Common myeloid progenitor, CD34-positive (primary cell): ENCODE measurements at regions not wholly inside any gene's neighbourhood (a gene's known extent, or its start where the extent isn't known, plus 50 kb on each side); places are given as distances from the start of the nearest gene placed in this dataset.

ENCODE experiments used
- CTCF ChIA-PET: fragments of 350-600 bp; sonication (Branson Sonifier 250); formaldehyde crosslinking; loops from one replicate; lab custom pipeline; 2021; ENCODE audit warnings: antibody characterized with exemption; lab: Charles Lee
- POLR2A ChIA-PET: fragments of 350-600 bp; sonication (Branson Sonifier 250); formaldehyde crosslinking; loops from one replicate; lab custom pipeline; 2021; ENCODE audit warnings: antibody characterized with exemption; lab: Charles Lee
- DNase-seq, 3 donors: peaks; one replicate each; pipeline versions ENCODE4 v3.0.0 to v3.0.0-alpha.2; 2013
- H3K27ac ChIP-seq, 2 experiments: 1 replicate in 1 of 2; 2 replicates in 1 of 2; pipeline ENCODE4 v1.7.0; 2013; ENCODE audit warnings: inconsistent platforms in 2 of 2, low read length in 2 of 2, mild to moderate bottlenecking in 2 of 2, low read depth in 1 of 2, moderate library complexity in 1 of 2; ENCODE audit not compliant: severe bottlenecking in 2 of 2, insufficient read depth in 1 of 2, poor library complexity in 1 of 2
- H3K27me3 ChIP-seq, 5 experiments: replicated peaks in 2 of 5; 1 replicate in 3 of 5; 2 replicates in 2 of 5; pipeline versions ENCODE4 v1.6.1 to v1.7.0; 2013; ENCODE audit warnings: low read length in 4 of 5, mild to moderate bottlenecking in 2 of 5, moderate library complexity in 2 of 5, inconsistent platforms in 1 of 5; ENCODE audit not compliant: insufficient read depth in 5 of 5, control insufficient read depth in 4 of 5
- H3K36me3 ChIP-seq, 4 experiments: 1 replicate in 2 of 4; 2 replicates in 2 of 4; pipeline versions ENCODE4 v1.6.1 to v1.7.0; 2013; ENCODE audit warnings: low read length in 3 of 4, control low read depth in 1 of 4, mild to moderate bottlenecking in 1 of 4; ENCODE audit not compliant: control insufficient read depth in 4 of 4, insufficient read depth in 4 of 4
- H3K4me1 ChIP-seq, 4 experiments: 1 replicate in 3 of 4; 2 replicates in 1 of 4; pipeline versions ENCODE4 v1.6.1 to v1.7.1; 2013; ENCODE audit warnings: low read length in 3 of 4, mild to moderate bottlenecking in 3 of 4, control low read depth in 1 of 4, inconsistent platforms in 1 of 4, moderate library complexity in 1 of 4; ENCODE audit not compliant: control insufficient read depth in 4 of 4, insufficient read depth in 4 of 4; ENCODE audit errors: control extremely low read depth in 1 of 4
- H3K4me3 ChIP-seq, 7 experiments: 1 replicate in 4 of 7; 2 replicates in 3 of 7; pipeline versions ENCODE4 v1.5.1 to v1.7.0; 2013; ENCODE audit warnings: mild to moderate bottlenecking in 7 of 7, low read length in 6 of 7, moderate library complexity in 6 of 7, inconsistent platforms in 2 of 7, low read depth in 2 of 7, control low read depth in 1 of 7; ENCODE audit not compliant: insufficient read depth in 4 of 7, control insufficient read depth in 1 of 7; ENCODE audit errors: extremely low read depth in 1 of 7
- H3K9me3 ChIP-seq, 5 experiments: 1 replicate in 4 of 5; 2 replicates in 1 of 5; pipeline versions ENCODE4 v1.6.1 to v1.7.1; 2013; ENCODE audit warnings: low read length in 4 of 5, mild to moderate bottlenecking in 2 of 5, inconsistent platforms in 1 of 5, low read depth in 1 of 5, moderate library complexity in 1 of 5; ENCODE audit not compliant: control insufficient read depth in 4 of 5, insufficient read depth in 2 of 5; ENCODE audit errors: control extremely low read depth in 1 of 5
- WGBS: methylation state at CpG from one replicate; pipeline ENCODE4 v1.1.5; 2013; ENCODE audit not compliant: insufficient coverage; 5-methylcytosine and 5-hydroxymethylcytosine counted together

- peaks cover 0 to 2% (median 0%) of the 10 kb centered on the region in 5 experiments for H3K27me3 ChIP-seq
- POLR2A ChIA-PET, result no interaction called here
- H3K9me3 ChIP-seq, result no peaks in the 10 kb centered on the region
- CTCF ChIA-PET, result no interaction called here
- H3K36me3 ChIP-seq, result no peaks in the 10 kb centered on the region
- DNase-seq, result no peak
- H3K27ac ChIP-seq, result no peak overlapping the region
- H3K4me3 ChIP-seq, result no peak overlapping the region
- no peaks in the 10 kb centered on the region for H3K4me1 ChIP-seq
- WGBS, result 69% methylated on average over 1 of the region's 2 CpGs
Observed at GRCh38 chr16:26740771-26741170, 326.0 kb upstream of the C16orf82 start.

DNA sequence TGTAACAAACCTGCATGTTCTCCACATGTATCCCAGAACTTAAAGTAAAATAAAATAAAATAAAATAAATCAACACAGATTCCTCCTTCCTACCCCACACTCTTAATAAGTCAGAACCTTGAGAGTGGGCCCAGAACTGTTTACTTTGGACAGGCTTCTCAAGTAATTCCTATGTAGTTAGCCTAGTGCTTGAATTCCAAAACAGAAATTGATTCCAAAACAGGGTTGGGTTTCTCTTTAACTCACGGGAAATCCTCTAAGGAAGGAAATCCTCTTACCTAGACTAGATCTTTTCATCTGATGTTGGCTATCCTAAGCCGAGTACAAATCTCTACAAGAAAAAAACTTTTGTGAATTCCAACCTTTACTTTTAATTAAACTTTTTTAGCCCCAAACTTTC is 324.7 kb upstream of the C16orf82 start:
- Histone ChIP-seq H3K4me1 (no peaks in the 10 kb centered on the region), H3K4me3 (no peak overlapping the region), H3K36me3 (no peaks in the 10 kb centered on the region), H3K27me3 (peaks cover 0 to 2% (median 0%) of the 10 kb centered on the region in 5 experiments), H3K27ac (no peak overlapping the region), H3K9me3 (no peaks in the 10 kb centered on the region)
- 7% methylated on average over 2 of the region's 2 CpGs for WGBS
- no peak for DNase-seq
- CTCF ChIA-PET, result no interaction called here
- POLR2A ChIA-PET, result no interaction called here

- H3K4me1 ChIP-seq, result no peaks in the 10 kb centered on the region
- no peaks in the 10 kb centered on the region for H3K9me3 ChIP-seq
- no peaks in the 10 kb centered on the region for H3K36me3 ChIP-seq
- no peak for DNase-seq
- WGBS, result 24% methylated on average over 3 of the region's 5 CpGs
- peaks cover 0 to 3% (median 2%) of the 10 kb centered on the region in 5 experiments for H3K27me3 ChIP-seq
- CTCF ChIA-PET, result no interaction called here
- no peak overlapping the region for H3K4me3 ChIP-seq
- no peak overlapping the region for H3K27ac ChIP-seq
- POLR2A ChIA-PET, result no interaction called here
Observed at GRCh38 chr16:26744430-26744829, 322.3 kb upstream of the C16orf82 start.

GRCh38 chr16:26747760-26748159 is 319.0 kb upstream of the C16orf82 start:
- CTCF ChIA-PET, result no interaction called here
- no peak for DNase-seq
- Histone ChIP-seq H3K27me3 (peaks cover 0 to 3% (median 2%) of the 10 kb centered on the region in 5 experiments), H3K4me1 (no peaks in the 10 kb centered on the region), H3K36me3 (no peaks in the 10 kb centered on the region), H3K4me3 (no peak overlapping the region), H3K27ac (no peak overlapping the region), H3K9me3 (no peaks in the 10 kb centered on the region)
- POLR2A ChIA-PET, result no interaction called here
- whole genome bisulfite sequencing, result 38% methylated on average over 4 of the region's 4 CpGs

GRCh38 chr16:26749072-26749471 is 317.7 kb upstream of the C16orf82 start:
- H3K9me3 ChIP-seq, result no peaks in the 10 kb centered on the region
- H3K27ac ChIP-seq, result no peak overlapping the region
- H3K4me3 ChIP-seq, result no peak overlapping the region
- WGBS, result no CpG with 5 or more reads among the region's 2 CpGs
- H3K4me1 ChIP-seq, result no peaks in the 10 kb centered on the region
- ChIA-PET POLR2A (no interaction called here), CTCF (no interaction called here)
- no peaks in the 10 kb centered on the region for H3K36me3 ChIP-seq
- peaks cover 0 to 3% (median 2%) of the 10 kb centered on the region in 5 experiments for H3K27me3 ChIP-seq
- DNase-seq, result no peak

DNA sequence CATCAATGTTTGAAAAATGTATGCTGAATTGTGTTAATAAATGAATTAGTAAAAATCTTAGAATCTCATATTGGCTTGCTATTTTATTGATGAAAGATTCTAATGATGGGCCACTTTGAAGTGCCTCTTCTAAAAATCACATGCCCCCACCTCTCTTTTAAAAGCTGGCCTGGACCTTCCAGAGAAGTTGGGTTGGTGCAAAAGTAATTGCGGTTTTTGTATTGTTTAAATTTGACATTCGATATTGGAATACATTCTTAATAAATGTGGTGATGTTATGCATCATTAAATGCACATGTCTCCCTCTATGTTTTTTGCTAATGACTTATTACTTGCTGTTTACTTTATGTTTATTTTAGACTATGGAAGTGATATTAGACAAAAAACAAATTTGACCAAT is 314.6 kb upstream of the C16orf82 start:
- WGBS, result no CpG with 5 or more reads among the region's 2 CpGs
- Histone ChIP-seq H3K4me1 (no peaks in the 10 kb centered on the region), H3K4me3 (no peak overlapping the region), H3K27ac (no peak overlapping the region), H3K9me3 (no peaks in the 10 kb centered on the region), H3K27me3 (peaks cover 0 to 3% (median 2%) of the 10 kb centered on the region in 5 experiments), H3K36me3 (no peaks in the 10 kb centered on the region)
- ChIA-PET CTCF (no interaction called here), POLR2A (no interaction called here)
- DNase-seq, result no peak

GRCh38 chr16:26756633-26757032 is 310.1 kb upstream of the C16orf82 start:
- no peak overlapping the region for H3K4me3 ChIP-seq
- no peak for DNase-seq
- H3K36me3 ChIP-seq, result no peaks in the 10 kb centered on the region
- no peaks in the 10 kb centered on the region for H3K27me3 ChIP-seq
- 90% methylated on average over 1 of the region's 1 CpG for WGBS
- CTCF ChIA-PET, result no interaction called here
- H3K4me1 ChIP-seq, result no peaks in the 10 kb centered on the region
- H3K27ac ChIP-seq, result no peak overlapping the region
- POLR2A ChIA-PET, result no interaction called here
- H3K9me3 ChIP-seq, result no peaks in the 10 kb centered on the region
